ENCODE measurements at regions not wholly inside any gene's neighbourhood (a gene's known extent, or its start where the extent isn't known, plus 50 kb on each side); places are given as distances from the start of the nearest gene placed in this dataset.

DNA sequence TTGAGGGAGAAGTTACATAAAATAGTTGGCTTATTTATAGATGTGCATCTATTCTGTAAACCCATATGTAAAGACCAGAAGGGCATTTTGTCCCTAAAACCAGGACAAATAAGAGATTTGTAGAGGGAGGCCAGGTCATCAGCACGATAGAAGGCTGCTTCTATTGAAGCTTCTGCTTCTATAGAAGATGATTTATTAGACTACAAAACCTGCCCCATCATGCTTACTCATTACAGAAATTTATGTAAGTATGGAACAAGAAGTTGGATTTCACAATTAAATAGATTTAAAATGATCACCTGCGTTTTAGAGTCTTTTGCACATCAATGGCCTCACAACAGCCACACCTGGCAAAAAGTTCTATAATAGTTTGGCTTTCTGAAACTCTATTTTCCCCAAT is 183.5 kb downstream of the DUSP10 start:
- Histone ChIP-seq H3K36me3 (ENCODE audit: low read depth) (no peaks in the 10 kb centered on the region), H3K4me1 (ENCODE audit: insufficient read depth) (peaks cover 11% of the 10 kb centered on the region), H3K9me3 (ENCODE audit: low read depth) (no peaks in the 10 kb centered on the region), H4K20me1 (ENCODE audit: insufficient read depth) (no peaks in the 10 kb centered on the region), H3K4me3 (no peak overlapping the region), H3F3A (ENCODE audit: insufficient read depth) (no peaks in the 10 kb centered on the region), H2AFZ (no peak overlapping the region), H3K79me2 (ENCODE audit: insufficient read depth) (no peaks in the 10 kb centered on the region), H3K27me3 (replicated peaks; ENCODE audit: insufficient read depth) (no peaks in the 10 kb centered on the region), H3K27ac (no peak overlapping the region), H3K9me2 (ENCODE audit: insufficient read depth) (no peaks in the 10 kb centered on the region), H3K9ac (no peak overlapping the region), H3K4me2 (ENCODE audit: unreplicated experiment) (no peak overlapping the region)
- no peak for TF ChIP-seq EZH2 (IDR thresholded peaks at IDR 0.05; ENCODE audit: insufficient read depth, poor library complexity, severe bottlenecking)
- TF ChIP-seq EZH2phosphoT487 (IDR thresholded peaks at IDR 0.05; ENCODE audit: insufficient read depth, low read depth) = no peak
- no peak for DNase-seq
- WGBS, 2 experiments (ENCODE audit: low coverage in 1 of 2, low lambda C conversion rate in 2 of 2, missing lambda C conversion rate in 2 of 2) = 89 to 96% methylated on average over 2 of the region's 2 CpGs
- in situ Hi-C loops (cut with MboI) = no loop called here

DNA sequence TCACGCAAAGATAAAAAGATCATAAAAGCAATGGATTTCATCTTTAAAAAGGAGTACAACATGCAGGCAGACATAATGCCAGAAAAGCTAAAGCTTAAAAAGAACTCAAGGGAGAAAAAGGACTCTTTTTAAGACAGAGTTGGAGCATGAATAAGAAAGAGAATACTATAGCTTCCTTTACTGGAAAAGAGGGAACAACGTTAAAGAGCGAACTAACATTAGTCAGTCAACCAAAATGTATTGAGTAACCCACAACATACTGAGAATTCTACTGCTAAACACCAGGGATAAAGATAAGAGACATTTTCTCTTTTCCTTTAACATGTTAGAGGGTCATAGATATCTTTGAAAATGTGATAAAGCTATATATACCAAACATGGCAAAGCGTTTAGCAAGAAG is 182.0 kb downstream of the DUSP10 start:
- Histone ChIP-seq H3K79me2 (ENCODE audit: insufficient read depth) (no peaks in the 10 kb centered on the region), H3K36me3 (ENCODE audit: low read depth) (no peaks in the 10 kb centered on the region), H3K9me3 (ENCODE audit: low read depth) (no peaks in the 10 kb centered on the region), H3K4me3 (no peak overlapping the region), H3F3A (ENCODE audit: insufficient read depth) (no peaks in the 10 kb centered on the region), H3K27me3 (replicated peaks; ENCODE audit: insufficient read depth) (no peaks in the 10 kb centered on the region), H4K20me1 (ENCODE audit: insufficient read depth) (no peaks in the 10 kb centered on the region), H3K9me2 (ENCODE audit: insufficient read depth) (no peaks in the 10 kb centered on the region), H3K4me1 (ENCODE audit: insufficient read depth) (peaks cover 11% of the 10 kb centered on the region), H2AFZ (no peak overlapping the region), H3K4me2 (ENCODE audit: unreplicated experiment) (no peak overlapping the region), H3K27ac (no peak overlapping the region), H3K9ac (no peak overlapping the region)
- in situ Hi-C loops (cut with MboI) = no loop called here
- WGBS, 2 experiments (ENCODE audit: low coverage in 1 of 2, low lambda C conversion rate in 2 of 2, missing lambda C conversion rate in 2 of 2) = 96 to 98% methylated on average over 4 of the region's 4 CpGs
- no peak for DNase-seq
- TF ChIP-seq EZH2 (IDR thresholded peaks at IDR 0.05; ENCODE audit: insufficient read depth, poor library complexity, severe bottlenecking) (no peak), EZH2phosphoT487 (IDR thresholded peaks at IDR 0.05; ENCODE audit: insufficient read depth, low read depth) (no peak)

DNA sequence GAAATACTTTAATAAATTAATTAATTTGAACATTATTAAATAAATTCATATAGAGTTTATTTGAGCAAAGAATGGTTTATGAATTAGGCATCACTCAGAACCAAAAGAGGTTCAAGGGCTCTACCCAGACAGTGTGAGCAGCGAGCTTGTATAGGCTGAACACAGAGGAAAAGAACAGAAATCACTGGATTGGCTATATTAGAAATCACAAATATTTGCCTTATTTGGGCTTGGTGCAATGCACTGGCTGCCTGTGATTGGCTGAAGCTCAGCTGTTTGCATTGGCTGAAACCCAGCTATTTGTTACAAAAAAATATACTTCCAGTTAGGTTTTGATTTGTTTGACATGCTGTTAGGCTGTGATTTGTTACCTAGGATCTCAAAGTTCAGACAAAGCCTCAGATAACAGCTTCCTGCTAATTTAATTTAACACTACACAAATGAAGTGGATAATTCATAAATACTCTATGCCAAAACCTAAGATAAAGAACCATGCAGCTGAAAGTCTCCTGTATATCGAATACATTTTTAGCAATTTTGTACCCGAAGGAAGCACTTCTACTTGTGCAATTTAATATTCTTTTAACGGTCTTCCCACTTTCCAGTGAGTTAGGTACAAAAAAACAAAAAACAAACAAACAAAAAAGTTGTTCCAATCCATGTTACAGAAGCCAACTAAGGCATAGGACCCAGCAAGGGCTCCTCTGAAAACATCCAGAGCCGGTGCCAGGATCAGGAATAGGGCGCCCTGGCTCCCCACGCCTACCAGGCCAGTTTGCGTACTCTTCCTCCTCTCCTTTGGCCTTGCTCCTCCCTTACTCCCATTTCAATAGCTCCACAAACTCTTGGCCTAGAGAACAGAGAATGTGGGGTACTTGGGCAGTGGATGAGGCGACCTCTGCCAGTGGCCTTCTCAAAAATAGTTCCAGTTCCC is 179.1 kb downstream of the DUSP10 start:
- WGBS, 2 experiments (ENCODE audit: low coverage in 1 of 2, low lambda C conversion rate in 2 of 2, missing lambda C conversion rate in 2 of 2) = 89 to 93% methylated on average over 9 of the region's 9 CpGs
- no peaks in the 10 kb centered on the region for H3K79me2 ChIP-seq (ENCODE audit: insufficient read depth)
- no peaks in the 10 kb centered on the region for H3K36me3 ChIP-seq (ENCODE audit: low read depth)
- H3K9me2 ChIP-seq (ENCODE audit: insufficient read depth) = no peaks in the 10 kb centered on the region
- no peaks in the 10 kb centered on the region for H3K27me3 ChIP-seq (replicated peaks; ENCODE audit: insufficient read depth)
- DNase-seq = no peak
- no peak overlapping the region for H3K9ac ChIP-seq
- no peaks in the 10 kb centered on the region for H4K20me1 ChIP-seq (ENCODE audit: insufficient read depth)
- H3K27ac ChIP-seq = no peak overlapping the region
- H3K4me1 ChIP-seq (ENCODE audit: insufficient read depth) = no peaks in the 10 kb centered on the region
- no peak overlapping the region for H3K4me2 ChIP-seq (ENCODE audit: unreplicated experiment)
- in situ Hi-C loops (cut with MboI) = no loop called here
- H3K9me3 ChIP-seq (ENCODE audit: low read depth) = no peaks in the 10 kb centered on the region
- no peak for TF ChIP-seq EZH2 (IDR thresholded peaks at IDR 0.05; ENCODE audit: insufficient read depth, poor library complexity, severe bottlenecking)
- H3K4me3 ChIP-seq = no peak overlapping the region
- H3F3A ChIP-seq (ENCODE audit: insufficient read depth) = no peaks in the 10 kb centered on the region
- no peak overlapping the region for H2AFZ ChIP-seq

DNA sequence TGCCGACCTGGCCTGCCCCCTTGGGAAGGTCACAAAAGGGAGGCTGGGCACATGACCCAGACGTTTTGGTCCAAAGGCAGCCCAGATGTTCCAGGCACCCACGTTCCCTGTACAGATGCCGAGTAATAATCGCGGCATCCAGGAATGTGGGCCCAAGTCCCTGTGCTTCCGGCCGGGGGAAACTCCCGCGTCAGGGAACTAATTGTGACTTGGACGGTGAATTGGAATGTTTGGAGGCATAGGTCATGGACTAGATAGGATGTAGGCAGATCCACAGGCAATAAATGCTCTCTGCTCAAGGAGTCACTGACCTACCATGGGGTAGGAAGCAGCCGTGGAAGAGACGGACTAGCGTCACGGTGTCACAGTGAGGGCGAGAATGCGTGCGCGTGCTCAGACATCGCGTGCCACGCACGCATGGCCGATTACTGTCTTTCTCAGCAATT is 178.4 kb downstream of the DUSP10 start:
- H3K9ac ChIP-seq = no peak overlapping the region
- H3K27me3 ChIP-seq (replicated peaks; ENCODE audit: insufficient read depth) = no peaks in the 10 kb centered on the region
- H3K36me3 ChIP-seq (ENCODE audit: low read depth) = no peaks in the 10 kb centered on the region
- no peaks in the 10 kb centered on the region for H4K20me1 ChIP-seq (ENCODE audit: insufficient read depth)
- 84 to 87% methylated on average over 24 of the region's 24 CpGs for WGBS, 2 experiments (ENCODE audit: low coverage in 1 of 2, low lambda C conversion rate in 2 of 2, missing lambda C conversion rate in 2 of 2)
- no peak overlapping the region for H3K4me3 ChIP-seq
- H3K4me2 ChIP-seq (ENCODE audit: unreplicated experiment) = no peak overlapping the region
- no peaks in the 10 kb centered on the region for H3K9me2 ChIP-seq (ENCODE audit: insufficient read depth)
- no peak overlapping the region for H3K27ac ChIP-seq
- no peaks in the 10 kb centered on the region for H3K4me1 ChIP-seq (ENCODE audit: insufficient read depth)
- no peaks in the 10 kb centered on the region for H3F3A ChIP-seq (ENCODE audit: insufficient read depth)
- no peak for TF ChIP-seq EZH2phosphoT487 (IDR thresholded peaks at IDR 0.05; ENCODE audit: insufficient read depth, low read depth)
- no peaks in the 10 kb centered on the region for H3K79me2 ChIP-seq (ENCODE audit: insufficient read depth)
- H3K9me3 ChIP-seq (ENCODE audit: low read depth) = no peaks in the 10 kb centered on the region
- in situ Hi-C loops (cut with MboI) = no loop called here
- no peak overlapping the region for H2AFZ ChIP-seq
- DNase-seq = no peak
